ENCODE measurements at regions not wholly inside any gene's neighbourhood (a gene's known extent, or its start where the extent isn't known, plus 50 kb on each side); places are given as distances from the start of the nearest gene placed in this dataset.

GRCh38 chr7:130912082-130912861 lies 178.3 kb upstream of the KLF14 start:
- peaks cover 38% of the 10 kb centered on the region for H3K4me1 ChIP-seq (ENCODE audit: control insufficient read depth, insufficient read depth, low read length)
- H3K9ac ChIP-seq (ENCODE audit: low read depth, low read length): no peak overlapping the region
- no peaks in the 10 kb centered on the region for H3K36me3 ChIP-seq (ENCODE audit: control insufficient read depth, insufficient read depth, low read length)
- no peaks in the 10 kb centered on the region for H3K27me3 ChIP-seq (ENCODE audit: control insufficient read depth, insufficient read depth, low read length)
- H3K4me3 ChIP-seq (ENCODE audit: low read depth, low read length): no peak overlapping the region
- H3K9me3 ChIP-seq (ENCODE audit: control insufficient read depth, insufficient read depth, low read length): no peaks in the 10 kb centered on the region

GRCh38 chr7:130912862-130913638 lies 179.0 kb upstream of the KLF14 start:
- H3K9ac ChIP-seq (ENCODE audit: low read depth, low read length): no peak overlapping the region
- no peaks in the 10 kb centered on the region for H3K9me3 ChIP-seq (ENCODE audit: control insufficient read depth, insufficient read depth, low read length)
- H3K36me3 ChIP-seq (ENCODE audit: control insufficient read depth, insufficient read depth, low read length): no peaks in the 10 kb centered on the region
- no peak overlapping the region for H3K4me3 ChIP-seq (ENCODE audit: low read depth, low read length)
- peaks cover 38% of the 10 kb centered on the region for H3K4me1 ChIP-seq (ENCODE audit: control insufficient read depth, insufficient read depth, low read length)
- no peaks in the 10 kb centered on the region for H3K27me3 ChIP-seq (ENCODE audit: control insufficient read depth, insufficient read depth, low read length)

GRCh38 chr7:130913639-130914553 lies 179.9 kb upstream of the KLF14 start:
- Histone ChIP-seq H3K4me3 (ENCODE audit: low read depth, low read length) (no peak overlapping the region), H3K27me3 (ENCODE audit: control insufficient read depth, insufficient read depth, low read length) (no peaks in the 10 kb centered on the region), H3K4me1 (ENCODE audit: control insufficient read depth, insufficient read depth, low read length) (peaks cover 38% of the 10 kb centered on the region), H3K9me3 (ENCODE audit: control insufficient read depth, insufficient read depth, low read length) (no peaks in the 10 kb centered on the region), H3K9ac (ENCODE audit: low read depth, low read length) (no peak overlapping the region), H3K36me3 (ENCODE audit: control insufficient read depth, insufficient read depth, low read length) (no peaks in the 10 kb centered on the region)

DNA sequence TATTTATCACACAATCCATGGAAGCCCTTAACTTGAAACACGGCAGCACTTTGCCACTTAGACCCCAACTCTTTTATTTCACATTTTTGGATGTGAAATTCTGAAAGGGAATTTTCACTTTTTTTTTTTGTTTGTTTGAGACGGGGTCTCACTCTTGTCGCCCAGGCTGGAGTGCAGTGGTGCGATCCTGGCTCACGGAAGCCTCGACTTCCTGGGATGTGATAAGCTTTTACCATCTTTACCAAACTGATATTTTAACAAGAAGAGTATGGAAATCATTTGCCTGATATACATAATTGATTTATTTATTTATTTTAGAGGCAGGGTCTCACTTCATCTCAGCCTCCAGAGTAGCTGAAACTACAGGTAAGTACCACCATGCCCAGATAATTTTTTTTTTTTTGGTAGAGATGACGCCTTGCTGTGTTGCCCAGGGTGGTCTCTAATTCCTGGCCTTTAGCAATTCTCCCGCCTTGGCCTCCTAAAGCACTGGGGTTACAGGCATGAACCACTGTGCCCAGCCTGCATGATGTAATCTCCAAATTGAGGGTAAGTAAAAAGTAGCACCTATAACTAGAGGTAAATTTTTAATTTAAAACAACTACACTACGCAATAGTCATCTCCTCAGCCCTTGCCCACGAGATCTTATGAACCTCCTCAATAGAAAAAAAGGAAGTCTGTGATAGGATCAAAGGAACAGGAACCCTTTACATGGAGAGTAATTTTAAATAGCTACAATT lies 180.7 kb upstream of the KLF14 start:
- H3K9me3 ChIP-seq (ENCODE audit: control insufficient read depth, insufficient read depth, low read length): no peaks in the 10 kb centered on the region
- H3K36me3 ChIP-seq (ENCODE audit: control insufficient read depth, insufficient read depth, low read length): no peaks in the 10 kb centered on the region
- peaks cover 38% of the 10 kb centered on the region for H3K4me1 ChIP-seq (ENCODE audit: control insufficient read depth, insufficient read depth, low read length)
- H3K4me3 ChIP-seq (ENCODE audit: low read depth, low read length): no peak overlapping the region
- no peak overlapping the region for H3K9ac ChIP-seq (ENCODE audit: low read depth, low read length)
- H3K27me3 ChIP-seq (ENCODE audit: control insufficient read depth, insufficient read depth, low read length): no peaks in the 10 kb centered on the region

DNA sequence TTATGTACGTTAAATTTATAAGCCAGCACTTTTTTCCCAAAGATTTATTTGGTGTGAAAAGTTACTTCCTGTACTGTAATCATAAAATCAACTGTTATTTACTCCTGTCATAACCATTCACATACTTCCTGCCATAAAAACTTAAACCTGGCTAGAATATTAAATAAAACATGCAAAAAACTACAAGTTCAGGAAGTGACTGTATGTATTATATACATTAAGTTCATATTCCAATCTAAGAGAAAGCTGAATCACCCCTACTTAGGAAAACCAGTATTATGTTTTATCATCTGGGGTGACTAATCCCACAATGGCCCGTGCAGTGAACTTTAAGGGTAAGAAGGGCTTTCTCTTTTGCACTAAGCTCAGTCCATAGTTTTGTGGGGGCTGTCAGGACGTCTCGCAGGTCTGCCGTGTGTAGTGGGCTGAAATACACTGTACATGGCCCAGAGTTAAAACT lies 183.7 kb upstream of the KLF14 start:
- H3K4me3 ChIP-seq (ENCODE audit: low read depth, low read length): no peak overlapping the region
- no peaks in the 10 kb centered on the region for H3K9me3 ChIP-seq (ENCODE audit: control insufficient read depth, insufficient read depth, low read length)
- peaks cover 20% of the 10 kb centered on the region for H3K4me1 ChIP-seq (ENCODE audit: control insufficient read depth, insufficient read depth, low read length)
- no peaks in the 10 kb centered on the region for H3K27me3 ChIP-seq (ENCODE audit: control insufficient read depth, insufficient read depth, low read length)
- H3K36me3 ChIP-seq (ENCODE audit: control insufficient read depth, insufficient read depth, low read length): no peaks in the 10 kb centered on the region
- H3K9ac ChIP-seq (ENCODE audit: low read depth, low read length): no peak overlapping the region

DNA sequence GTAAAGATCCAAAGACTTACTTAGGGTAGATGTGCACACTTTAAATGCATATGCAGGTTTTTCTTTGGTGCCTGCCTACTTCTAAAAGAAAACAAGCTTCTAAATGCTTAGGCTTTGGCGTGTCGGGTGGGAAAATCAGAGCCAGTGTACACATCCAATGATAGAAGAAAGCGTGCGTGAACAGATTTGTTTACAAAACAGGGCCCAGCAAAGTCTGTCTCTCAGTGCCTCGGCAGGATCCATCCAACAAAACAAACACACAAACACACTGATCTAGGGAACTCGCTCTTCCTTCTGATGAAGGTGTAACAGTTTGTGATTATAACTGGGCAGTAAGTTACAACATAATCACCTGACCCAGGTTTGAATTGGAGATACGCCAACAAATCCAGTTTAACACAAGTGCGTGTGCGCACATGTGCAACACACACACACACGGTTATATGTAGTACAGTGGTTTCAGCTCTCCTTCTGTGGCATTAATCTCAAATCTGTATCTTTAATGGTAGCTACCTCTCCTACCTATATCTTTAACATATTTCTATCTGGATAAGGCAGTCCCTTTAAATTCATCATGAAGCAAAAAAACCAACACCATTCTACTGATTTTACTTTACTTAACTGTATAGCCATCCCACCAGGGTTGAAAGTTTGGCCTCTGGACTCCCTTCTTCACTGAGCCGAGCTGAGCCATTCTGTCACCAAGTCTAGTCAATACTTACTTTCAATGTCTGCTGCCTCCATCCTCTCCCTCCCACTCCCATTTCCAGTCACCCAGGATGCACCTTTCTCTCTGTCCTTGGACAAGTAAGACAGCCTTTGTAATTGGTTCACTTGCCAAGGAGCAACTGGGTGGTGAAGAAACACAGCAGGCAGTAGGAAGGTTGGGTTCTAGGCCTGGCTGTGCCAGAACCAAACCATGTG lies 184.4 kb upstream of the KLF14 start:
- no peak overlapping the region for H3K9ac ChIP-seq (ENCODE audit: low read depth, low read length)
- no peaks in the 10 kb centered on the region for H3K36me3 ChIP-seq (ENCODE audit: control insufficient read depth, insufficient read depth, low read length)
- H3K4me3 ChIP-seq (ENCODE audit: low read depth, low read length): no peak overlapping the region
- no peaks in the 10 kb centered on the region for H3K27me3 ChIP-seq (ENCODE audit: control insufficient read depth, insufficient read depth, low read length)
- H3K9me3 ChIP-seq (ENCODE audit: control insufficient read depth, insufficient read depth, low read length): no peaks in the 10 kb centered on the region
- peaks cover 14% of the 10 kb centered on the region for H3K4me1 ChIP-seq (ENCODE audit: control insufficient read depth, insufficient read depth, low read length)

- Histone ChIP-seq H3K27me3 (ENCODE audit: control insufficient read depth, insufficient read depth, low read length) (no peaks in the 10 kb centered on the region), H3K36me3 (ENCODE audit: control insufficient read depth, insufficient read depth, low read length) (no peaks in the 10 kb centered on the region), H3K9me3 (ENCODE audit: control insufficient read depth, insufficient read depth, low read length) (no peaks in the 10 kb centered on the region), H3K4me1 (ENCODE audit: control insufficient read depth, insufficient read depth, low read length) (peaks cover 6% of the 10 kb centered on the region), H3K4me3 (ENCODE audit: low read depth, low read length) (no peak overlapping the region), H3K9ac (ENCODE audit: low read depth, low read length) (no peak overlapping the region)
Observed at GRCh38 chr7:130919316-130920103, 185.5 kb upstream of the KLF14 start.

DNA sequence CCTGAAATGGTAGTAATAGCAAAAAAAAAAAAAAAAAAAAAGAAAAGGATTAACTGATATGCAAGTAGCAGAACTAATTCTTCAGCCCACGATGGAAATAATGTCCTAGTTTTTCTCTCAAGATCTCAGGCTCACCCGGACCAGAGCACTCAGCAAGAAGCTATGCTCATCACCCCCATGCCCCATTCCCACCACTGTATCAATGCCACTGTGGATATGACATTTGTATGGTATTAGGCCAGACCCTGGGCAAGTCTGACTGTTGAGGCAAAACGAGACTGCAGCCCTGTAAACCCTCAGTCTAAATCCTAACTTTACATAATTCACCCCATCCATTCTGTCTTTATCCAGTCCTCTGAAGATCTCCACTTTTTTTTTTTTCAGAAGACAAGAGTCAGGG lies 186.1 kb upstream of the KLF14 start:
- no peak overlapping the region for H3K4me3 ChIP-seq (ENCODE audit: low read depth, low read length)
- peaks cover 6% of the 10 kb centered on the region for H3K4me1 ChIP-seq (ENCODE audit: control insufficient read depth, insufficient read depth, low read length)
- no peak overlapping the region for H3K9ac ChIP-seq (ENCODE audit: low read depth, low read length)
- no peaks in the 10 kb centered on the region for H3K9me3 ChIP-seq (ENCODE audit: control insufficient read depth, insufficient read depth, low read length)
- H3K27me3 ChIP-seq (ENCODE audit: control insufficient read depth, insufficient read depth, low read length): no peaks in the 10 kb centered on the region
- no peaks in the 10 kb centered on the region for H3K36me3 ChIP-seq (ENCODE audit: control insufficient read depth, insufficient read depth, low read length)

GRCh38 chr7:130921391-130922180 lies 187.6 kb upstream of the KLF14 start:
- H3K4me1 ChIP-seq (ENCODE audit: control insufficient read depth, insufficient read depth, low read length): peaks cover 6% of the 10 kb centered on the region
- no peaks in the 10 kb centered on the region for H3K9me3 ChIP-seq (ENCODE audit: control insufficient read depth, insufficient read depth, low read length)
- H3K9ac ChIP-seq (ENCODE audit: low read depth, low read length): no peak overlapping the region
- H3K4me3 ChIP-seq (ENCODE audit: low read depth, low read length): no peak overlapping the region
- no peaks in the 10 kb centered on the region for H3K36me3 ChIP-seq (ENCODE audit: control insufficient read depth, insufficient read depth, low read length)
- no peaks in the 10 kb centered on the region for H3K27me3 ChIP-seq (ENCODE audit: control insufficient read depth, insufficient read depth, low read length)

All from iPS-15b (cell line).